ENCODE measurements at regions not wholly inside any gene's neighbourhood (a gene's known extent, or its start where the extent isn't known, plus 50 kb on each side); places are given as distances from the start of the nearest gene placed in this dataset.

DNA sequence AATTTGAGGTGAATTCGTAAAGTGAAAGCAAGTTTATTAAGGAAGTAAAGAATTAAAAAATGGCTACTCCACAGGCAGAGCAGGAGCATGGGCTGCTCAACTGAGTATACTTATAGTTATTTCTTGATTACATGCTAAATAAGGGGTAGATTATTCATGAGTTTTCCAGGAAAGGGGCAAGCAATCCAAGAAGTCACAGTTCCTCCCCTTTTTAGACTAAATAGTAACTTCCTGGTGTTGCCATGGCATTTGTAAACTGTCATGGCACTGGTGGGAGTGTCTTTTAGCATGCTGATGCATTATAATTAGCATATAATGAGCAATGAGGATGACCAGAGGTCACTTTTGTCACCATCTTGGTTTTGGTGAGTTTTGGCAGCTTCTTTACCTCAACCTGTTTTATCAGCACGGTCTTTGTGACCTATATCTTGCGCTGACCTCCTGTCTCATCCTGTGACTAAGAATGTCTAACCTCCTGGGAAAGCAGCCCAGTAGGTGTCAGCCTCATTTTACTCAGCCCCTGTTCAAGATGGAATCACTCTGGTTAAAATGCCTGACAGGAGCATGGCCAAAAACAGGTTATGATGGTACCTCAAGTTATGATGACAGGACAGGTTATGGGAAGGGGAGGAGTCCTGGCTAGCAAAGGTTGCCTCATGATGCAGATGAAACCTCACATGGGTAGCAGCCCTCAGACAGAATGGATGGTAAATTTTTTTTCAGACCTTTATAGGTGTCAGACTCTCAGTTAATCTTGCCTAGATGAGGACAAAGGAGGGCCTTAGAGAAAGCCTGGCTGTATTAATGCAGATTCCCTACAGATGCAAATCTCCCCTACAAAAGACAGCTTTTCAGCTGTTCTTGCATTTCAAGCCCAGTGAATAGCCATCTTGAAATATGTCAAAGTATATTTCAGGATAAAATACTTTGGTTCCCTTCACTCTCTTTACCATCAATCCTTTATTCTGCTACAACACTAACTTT is 49.7 kb downstream of the SIPA1L2 start:
- WGBS, 2 donors = 92 to 95% methylated on average over 3 of the region's 3 CpGs
- no peak overlapping the region for H3K27ac ChIP-seq (ENCODE audit: low read depth in 1 of 2, low read length in 2 of 2)
- H3K4me3 ChIP-seq (ENCODE audit: low read length in 2 of 2) = no peak overlapping the region
- no peaks in the 10 kb centered on the region for H3K9me3 ChIP-seq (ENCODE audit: control insufficient read depth, low read length)
- H3K4me1 ChIP-seq (ENCODE audit: control insufficient read depth in 1 of 2, insufficient read depth in 2 of 2, low read length in 2 of 2) = no peaks in the 10 kb centered on the region
- no peaks in the 10 kb centered on the region for H3K36me3 ChIP-seq (ENCODE audit: control insufficient read depth in 1 of 2, insufficient read depth in 2 of 2, low read length in 1 of 2)
- H3K27me3 ChIP-seq (ENCODE audit: control insufficient read depth in 1 of 2, insufficient read depth in 2 of 2, low read length in 1 of 2) = no peaks in the 10 kb centered on the region
- DNase-seq = no peak
- no peak for ATAC-seq (ENCODE audit: low FRiP score)
- intact Hi-C loops (cut with DNase I) = no loop called here

- H3K36me3 ChIP-seq (ENCODE audit: control insufficient read depth in 1 of 2, insufficient read depth in 2 of 2, low read length in 1 of 2) = no peaks in the 10 kb centered on the region
- DNase-seq = no peak
- no peaks in the 10 kb centered on the region for H3K27me3 ChIP-seq (ENCODE audit: control insufficient read depth in 1 of 2, insufficient read depth in 2 of 2, low read length in 1 of 2)
- 37 to 47% methylated on average over 1 of the region's 1 CpG for WGBS, 2 donors
- H3K27ac ChIP-seq (ENCODE audit: low read depth in 1 of 2, low read length in 2 of 2) = no peak overlapping the region
- H3K4me3 ChIP-seq (ENCODE audit: low read length in 2 of 2) = no peak overlapping the region
- H3K4me1 ChIP-seq (ENCODE audit: control insufficient read depth in 1 of 2, insufficient read depth in 2 of 2, low read length in 2 of 2) = no peaks in the 10 kb centered on the region
- intact Hi-C loops (cut with DNase I) = no loop called here
- no peaks in the 10 kb centered on the region for H3K9me3 ChIP-seq (ENCODE audit: control insufficient read depth, low read length)
- no peak for ATAC-seq (ENCODE audit: low FRiP score)
These were observed 50.5 kb downstream of the SIPA1L2 start for GRCh38 chr1:232579466-232579865.

DNA sequence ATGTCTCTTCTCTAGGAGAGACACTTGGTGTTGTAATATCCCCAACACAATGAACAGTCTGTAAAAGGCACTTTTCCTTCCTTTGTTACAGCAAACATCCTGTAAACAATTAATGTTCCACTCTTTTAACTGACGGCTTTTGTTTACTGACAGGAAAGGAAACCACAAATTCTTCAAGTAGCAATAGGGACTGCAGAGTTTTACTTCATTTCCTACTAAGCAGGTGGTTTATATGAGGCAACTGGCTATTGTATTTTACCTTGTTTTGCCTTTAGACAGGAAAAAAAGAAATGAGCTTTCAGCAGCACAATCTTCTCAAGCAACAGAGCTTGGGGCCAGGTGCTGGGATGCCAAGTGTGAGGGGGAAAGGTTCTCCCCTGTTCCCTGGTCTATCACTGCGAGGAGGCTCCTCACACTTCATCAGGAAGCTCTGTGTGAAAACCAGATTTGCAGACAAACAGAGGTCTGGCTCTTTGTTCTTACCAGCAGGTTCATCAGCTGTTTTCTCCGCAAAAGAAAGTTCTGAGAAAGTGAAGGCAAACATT is 51.2 kb downstream of the SIPA1L2 start:
- intact Hi-C loops (cut with DNase I) = no loop called here
- Histone ChIP-seq H3K27ac (ENCODE audit: low read depth in 1 of 2, low read length in 2 of 2) (no peak overlapping the region), H3K27me3 (ENCODE audit: control insufficient read depth in 1 of 2, insufficient read depth in 2 of 2, low read length in 1 of 2) (no peaks in the 10 kb centered on the region), H3K4me1 (ENCODE audit: control insufficient read depth in 1 of 2, insufficient read depth in 2 of 2, low read length in 2 of 2) (no peaks in the 10 kb centered on the region), H3K4me3 (ENCODE audit: low read length in 2 of 2) (no peak overlapping the region), H3K36me3 (ENCODE audit: control insufficient read depth in 1 of 2, insufficient read depth in 2 of 2, low read length in 1 of 2) (no peaks in the 10 kb centered on the region), H3K9me3 (ENCODE audit: control insufficient read depth, low read length) (no peaks in the 10 kb centered on the region)
- ATAC-seq (ENCODE audit: low FRiP score) (no peak), DNase-seq (no peak)
- 93% methylated on average over 3 of the region's 3 CpGs for WGBS, 2 donors

DNA sequence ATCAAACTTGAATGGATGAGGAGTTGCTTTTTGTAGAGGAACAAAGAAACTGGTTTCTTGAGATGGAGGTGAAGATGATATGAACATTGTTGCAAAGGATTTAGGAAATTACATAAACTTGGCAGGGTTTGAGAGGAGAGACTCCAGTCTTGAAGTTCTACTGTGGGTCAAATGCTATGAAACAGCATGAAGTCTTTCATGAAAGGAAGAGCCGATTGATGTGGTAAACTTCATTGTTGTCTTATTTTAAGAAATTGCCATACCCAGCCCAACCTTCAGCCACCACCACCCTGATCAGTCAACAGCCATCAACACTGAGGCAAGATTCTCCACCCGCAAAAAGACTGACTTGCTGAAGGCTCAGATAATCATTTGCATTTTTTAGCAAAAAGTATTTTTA is 52.2 kb downstream of the SIPA1L2 start:
- H3K4me1 ChIP-seq (ENCODE audit: control insufficient read depth in 1 of 2, insufficient read depth in 2 of 2, low read length in 2 of 2) = no peaks in the 10 kb centered on the region
- H3K36me3 ChIP-seq (ENCODE audit: control insufficient read depth in 1 of 2, insufficient read depth in 2 of 2, low read length in 1 of 2) = no peaks in the 10 kb centered on the region
- no peak overlapping the region for H3K4me3 ChIP-seq (ENCODE audit: low read length in 2 of 2)
- H3K27me3 ChIP-seq (ENCODE audit: control insufficient read depth in 1 of 2, insufficient read depth in 2 of 2, low read length in 1 of 2) = no peaks in the 10 kb centered on the region
- DNase-seq (no peak), ATAC-seq (ENCODE audit: low FRiP score) (no peak)
- H3K9me3 ChIP-seq (ENCODE audit: control insufficient read depth, low read length) = no peaks in the 10 kb centered on the region
- WGBS, 2 donors = 96 to 98% methylated on average over 2 of the region's 2 CpGs
- no peak overlapping the region for H3K27ac ChIP-seq (ENCODE audit: low read depth in 1 of 2, low read length in 2 of 2)
- intact Hi-C loops (cut with DNase I) = no loop called here

DNA sequence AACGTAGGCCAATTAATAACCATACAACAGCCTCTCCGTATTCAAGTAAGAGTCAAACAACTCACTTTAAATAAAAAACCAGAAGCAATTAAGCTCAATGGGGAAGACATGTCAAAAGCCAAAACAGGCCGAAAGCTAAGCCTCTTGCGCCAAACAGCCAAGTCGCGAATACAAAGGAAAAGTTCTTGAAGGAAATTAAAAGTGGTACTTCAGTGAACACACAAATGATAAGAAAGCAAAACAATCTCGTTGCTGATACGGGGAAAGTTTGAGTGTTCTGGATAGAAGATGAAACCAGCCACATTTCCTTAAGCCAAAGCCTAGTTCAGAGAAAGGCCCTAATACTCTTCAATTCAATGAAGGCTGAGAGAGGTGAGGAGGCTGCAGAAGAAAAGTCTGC is 53.4 kb downstream of the SIPA1L2 start:
- DNase-seq = no peak
- Histone ChIP-seq H3K4me3 (ENCODE audit: low read length in 2 of 2) (no peak overlapping the region), H3K27ac (ENCODE audit: low read depth in 1 of 2, low read length in 2 of 2) (no peak overlapping the region), H3K4me1 (ENCODE audit: control insufficient read depth in 1 of 2, insufficient read depth in 2 of 2, low read length in 2 of 2) (no peaks in the 10 kb centered on the region), H3K36me3 (ENCODE audit: control insufficient read depth in 1 of 2, insufficient read depth in 2 of 2, low read length in 1 of 2) (no peaks in the 10 kb centered on the region), H3K9me3 (ENCODE audit: control insufficient read depth, low read length) (no peaks in the 10 kb centered on the region), H3K27me3 (ENCODE audit: control insufficient read depth in 1 of 2, insufficient read depth in 2 of 2, low read length in 1 of 2) (no peaks in the 10 kb centered on the region)
- 68 to 90% methylated on average over 8 of the region's 8 CpGs for WGBS, 2 donors
- intact Hi-C loops (cut with DNase I) = no loop called here
- no peak for ATAC-seq (ENCODE audit: low FRiP score)

DNA sequence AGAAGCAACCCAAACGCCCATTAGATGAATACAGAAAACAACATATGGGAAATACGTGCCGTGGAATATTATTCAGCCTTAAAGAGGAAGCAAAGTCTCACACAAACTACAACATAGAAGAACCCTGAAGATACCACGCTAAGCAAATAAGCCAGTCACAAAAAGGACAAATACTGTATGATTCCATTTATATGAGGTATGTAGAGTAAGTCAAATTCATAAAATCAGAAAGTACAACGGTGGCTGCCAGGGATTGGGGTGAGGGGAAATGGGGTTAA is 54.2 kb downstream of the SIPA1L2 start:
- ATAC-seq (ENCODE audit: low FRiP score) (no peak), DNase-seq (no peak)
- H3K36me3 ChIP-seq (ENCODE audit: control insufficient read depth in 1 of 2, insufficient read depth in 2 of 2, low read length in 1 of 2) = no peaks in the 10 kb centered on the region
- H3K27me3 ChIP-seq (ENCODE audit: control insufficient read depth in 1 of 2, insufficient read depth in 2 of 2, low read length in 1 of 2) = no peaks in the 10 kb centered on the region
- WGBS, 2 donors = 73 to 83% methylated on average over 5 of the region's 5 CpGs
- no peak overlapping the region for H3K27ac ChIP-seq (ENCODE audit: low read depth in 1 of 2, low read length in 2 of 2)
- H3K4me3 ChIP-seq (ENCODE audit: low read length in 2 of 2) = no peak overlapping the region
- intact Hi-C loops (cut with DNase I) = no loop called here
- no peaks in the 10 kb centered on the region for H3K9me3 ChIP-seq (ENCODE audit: control insufficient read depth, low read length)
- H3K4me1 ChIP-seq (ENCODE audit: control insufficient read depth in 1 of 2, insufficient read depth in 2 of 2, low read length in 2 of 2) = no peaks in the 10 kb centered on the region

DNA sequence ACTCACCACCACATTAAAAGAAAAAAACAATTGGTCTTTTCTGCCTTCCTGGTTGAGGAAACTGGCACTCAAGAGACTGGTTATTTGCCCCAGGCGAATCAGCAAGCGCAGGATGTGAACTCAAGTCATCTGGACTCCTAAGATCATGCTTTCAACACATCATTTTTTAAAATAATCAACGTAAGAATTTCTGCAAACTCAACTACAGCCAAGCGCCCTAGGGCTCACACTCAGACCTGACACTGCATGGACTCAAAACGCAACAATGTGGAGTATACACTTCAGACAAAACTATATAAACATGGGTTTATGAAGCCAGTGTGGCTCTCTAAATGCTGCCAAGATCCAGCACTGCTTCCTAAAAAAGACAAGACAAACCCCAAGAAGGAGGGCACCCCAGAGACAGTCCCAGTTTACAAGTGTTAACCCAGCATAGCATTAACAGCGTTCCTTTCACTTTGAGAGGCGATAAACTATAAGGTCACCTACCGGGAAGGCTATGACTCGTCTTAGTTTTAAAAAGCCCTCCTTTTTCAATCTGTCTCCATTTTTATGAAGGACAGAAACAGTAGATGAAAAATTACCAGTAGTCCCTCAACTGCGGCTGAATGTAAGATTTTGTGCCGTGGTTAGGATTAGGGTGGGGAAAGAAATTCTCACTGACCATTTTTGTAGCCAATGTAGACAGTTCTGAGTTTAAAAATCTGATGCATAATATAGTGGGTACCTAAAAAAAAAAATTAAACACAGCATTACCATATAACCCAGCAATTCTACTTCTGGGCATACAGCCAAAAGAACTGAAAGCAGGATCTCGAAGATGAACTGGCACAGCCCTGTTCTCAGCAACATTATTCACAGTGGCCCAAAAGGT is 54.8 kb downstream of the SIPA1L2 start:
- intact Hi-C loops (cut with DNase I) = no loop called here
- H3K4me3 ChIP-seq (ENCODE audit: low read length in 2 of 2) = peak overlapping the region in 1 of 2 donors; percentile 23
- ATAC-seq (ENCODE audit: low FRiP score) = no peak

DNA sequence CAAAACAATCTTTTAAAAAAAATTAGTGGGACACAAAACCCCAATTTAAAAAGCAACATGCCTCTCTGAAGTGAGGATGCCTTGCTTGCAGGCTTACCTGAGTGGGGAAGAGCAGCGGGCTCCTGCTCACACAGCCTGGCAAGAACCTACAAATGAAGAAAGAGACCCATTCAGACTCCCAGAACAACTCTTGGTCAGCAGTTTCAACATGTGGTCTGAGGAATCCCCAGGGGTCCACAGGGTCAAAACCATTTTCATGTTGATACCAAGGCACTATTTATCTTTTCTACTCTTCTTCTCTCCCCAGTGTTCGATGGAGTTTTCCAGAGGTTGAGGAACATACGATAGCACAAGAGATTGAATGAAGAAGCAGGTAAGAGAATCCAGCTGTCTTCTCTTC is 55.9 kb downstream of the SIPA1L2 start:
- H3K4me3 ChIP-seq (ENCODE audit: low read length in 2 of 2) = no peak overlapping the region
- WGBS, 2 donors = 88 to 92% methylated on average over 3 of the region's 3 CpGs
- H3K36me3 ChIP-seq (ENCODE audit: control insufficient read depth in 1 of 2, insufficient read depth in 2 of 2, low read length in 1 of 2) = no peaks in the 10 kb centered on the region
- H3K27ac ChIP-seq (ENCODE audit: low read depth in 1 of 2, low read length in 2 of 2) = no peak overlapping the region
- DNase-seq (no peak), ATAC-seq (ENCODE audit: low FRiP score) (no peak)
- H3K27me3 ChIP-seq (ENCODE audit: control insufficient read depth in 1 of 2, insufficient read depth in 2 of 2, low read length in 1 of 2) = no peaks in the 10 kb centered on the region
- H3K9me3 ChIP-seq (ENCODE audit: control insufficient read depth, low read length) = no peaks in the 10 kb centered on the region
- no peaks in the 10 kb centered on the region for H3K4me1 ChIP-seq (ENCODE audit: control insufficient read depth in 1 of 2, insufficient read depth in 2 of 2, low read length in 2 of 2)
- intact Hi-C loops (cut with DNase I) = no loop called here

More for the DNA sequence above, 54.8 kb downstream of the SIPA1L2 start:
- Histone ChIP-seq H3K27ac (ENCODE audit: low read depth in 1 of 2, low read length in 2 of 2) (no peak overlapping the region), H3K4me1 (ENCODE audit: control insufficient read depth in 1 of 2, insufficient read depth in 2 of 2, low read length in 2 of 2) (no peaks in the 10 kb centered on the region), H3K36me3 (ENCODE audit: control insufficient read depth in 1 of 2, insufficient read depth in 2 of 2, low read length in 1 of 2) (no peaks in the 10 kb centered on the region), H3K9me3 (ENCODE audit: control insufficient read depth, low read length) (no peaks in the 10 kb centered on the region), H3K27me3 (ENCODE audit: control insufficient read depth in 1 of 2, insufficient read depth in 2 of 2, low read length in 1 of 2) (no peaks in the 10 kb centered on the region)
- 9 to 11% methylated on average over 12 of the region's 12 CpGs for WGBS, 2 donors
- no peak for DNase-seq
